ENCODE measurements at regions not wholly inside any gene's neighbourhood (a gene's known extent, or its start where the extent isn't known, plus 50 kb on each side); places are given as distances from the start of the nearest gene placed in this dataset.

DNA sequence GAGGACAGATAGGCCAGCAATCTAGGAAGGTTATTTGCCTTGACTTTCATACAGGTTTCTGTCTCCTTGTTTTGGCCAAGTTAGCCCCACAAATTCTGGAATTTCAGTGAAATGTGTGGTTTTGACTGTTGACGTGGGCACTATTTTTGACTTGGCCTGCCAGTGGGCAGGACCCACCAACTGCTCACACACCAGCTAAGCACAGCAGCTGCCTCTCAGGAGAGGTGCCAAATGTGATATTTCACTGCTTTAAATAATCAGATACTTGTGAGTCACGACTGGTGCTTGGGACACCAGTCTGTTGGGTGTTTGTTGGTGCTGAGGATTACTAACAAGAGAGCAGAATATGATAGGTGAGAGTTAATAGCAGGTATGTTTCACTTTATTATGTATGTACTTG, 409.7 kb upstream of the MTPN start:
- TF ChIP-seq, protein P1, sequence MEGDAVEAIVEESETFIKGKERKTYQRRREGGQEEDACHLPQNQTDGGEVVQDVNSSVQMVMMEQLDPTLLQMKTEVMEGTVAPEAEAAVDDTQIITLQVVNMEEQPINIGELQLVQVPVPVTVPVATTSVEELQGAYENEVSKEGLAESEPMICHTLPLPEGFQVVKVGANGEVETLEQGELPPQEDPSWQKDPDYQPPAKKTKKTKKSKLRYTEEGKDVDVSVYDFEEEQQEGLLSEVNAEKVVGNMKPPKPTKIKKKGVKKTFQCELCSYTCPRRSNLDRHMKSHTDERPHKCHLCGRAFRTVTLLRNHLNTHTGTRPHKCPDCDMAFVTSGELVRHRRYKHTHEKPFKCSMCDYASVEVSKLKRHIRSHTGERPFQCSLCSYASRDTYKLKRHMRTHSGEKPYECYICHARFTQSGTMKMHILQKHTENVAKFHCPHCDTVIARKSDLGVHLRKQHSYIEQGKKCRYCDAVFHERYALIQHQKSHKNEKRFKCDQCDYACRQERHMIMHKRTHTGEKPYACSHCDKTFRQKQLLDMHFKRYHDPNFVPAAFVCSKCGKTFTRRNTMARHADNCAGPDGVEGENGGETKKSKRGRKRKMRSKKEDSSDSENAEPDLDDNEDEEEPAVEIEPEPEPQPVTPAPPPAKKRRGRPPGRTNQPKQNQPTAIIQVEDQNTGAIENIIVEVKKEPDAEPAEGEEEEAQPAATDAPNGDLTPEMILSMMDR (conservative IDR thresholded peaks at IDR 0.05): no peak
- no peak for TF ChIP-seq ZFX (IDR thresholded peaks at IDR 0.05)

All from C4-2B (cell line).